HEK293 (cell line): ENCODE measurements at regions not wholly inside any gene's neighbourhood (a gene's known extent, or its start where the extent isn't known, plus 50 kb on each side); places are given as distances from the start of the nearest gene placed in this dataset.

Experiments
- CTCF ChIP-seq: fragments of 450-650 bp; formaldehyde crosslinking; IDR thresholded peaks from 2 replicates; pipeline ENCODE4 v1.5.1; 2016; ENCODE audit warnings: missing biosample characterization, missing genetic modification characterization
- ELK4 ChIP-seq: IDR thresholded peaks from 2 replicates; pipeline ENCODE4 v1.6.1; 2011; ENCODE audit warnings: mild to moderate bottlenecking, low read depth, low read length, borderline replicate concordance
- KLF1 ChIP-seq: fragments of 450-650 bp; formaldehyde crosslinking; IDR thresholded peaks from 2 replicates; pipeline ENCODE4 v1.5.1; 2016; ENCODE audit warnings: missing biosample characterization, missing genetic modification characterization
- KLF16 ChIP-seq: fragments of 450-650 bp; formaldehyde crosslinking; IDR thresholded peaks from 2 replicates; pipeline ENCODE4 v1.5.1; 2017; ENCODE audit warnings: missing biosample characterization, missing genetic modification characterization
- MEIS1 ChIP-seq: sonication (generic); formaldehyde crosslinking; IDR thresholded peaks from 2 replicates; pipeline ENCODE4 v1.8.1; 2022; ENCODE audit warnings: missing genetic modification reagents, mild to moderate bottlenecking, borderline replicate concordance
- MYNN ChIP-seq: fragments of 450-650 bp; formaldehyde crosslinking; IDR thresholded peaks from 2 replicates; pipeline ENCODE4 v1.5.1; 2016; ENCODE audit warnings: missing biosample characterization, missing genetic modification characterization, borderline replicate concordance
- PATZ1 ChIP-seq: fragments of 450-650 bp; formaldehyde crosslinking; IDR thresholded peaks from 2 replicates; pipeline ENCODE4 v1.5.1; 2016; ENCODE audit warnings: missing biosample characterization, missing genetic modification characterization
- PRDM1 ChIP-seq: fragments of 450-650 bp; formaldehyde crosslinking; IDR thresholded peaks from 2 replicates; pipeline ENCODE4; 2016; ENCODE audit warnings: missing biosample characterization, missing genetic modification characterization
- REST ChIP-seq: fragments of 450-650 bp; formaldehyde crosslinking; IDR thresholded peaks from 2 replicates; pipeline ENCODE4 v1.5.1; 2016; ENCODE audit warnings: missing biosample characterization, missing genetic modification characterization
- SETDB1 ChIP-seq: IDR thresholded peaks from one replicate; pipeline ENCODE4 v1.6.1; 2017; ENCODE audit warnings: mild to moderate bottlenecking, low read length, moderate library complexity, mixed read lengths; ENCODE audit not compliant: insufficient read length
- ZBTB44 ChIP-seq: fragments of 450-650 bp; IDR thresholded peaks from 2 replicates; pipeline ENCODE4 v1.5.1; 2018; ENCODE audit warnings: missing biosample characterization, mild to moderate bottlenecking, missing genetic modification characterization
- ZBTB7A ChIP-seq: fragments of 450-650 bp; formaldehyde crosslinking; IDR thresholded peaks from 2 replicates; pipeline ENCODE4 v1.5.1; 2016; ENCODE audit warnings: low read depth, missing biosample characterization, missing genetic modification characterization
- ZBTB8A ChIP-seq: fragments of 450-650 bp; formaldehyde crosslinking; IDR thresholded peaks from 2 replicates; pipeline ENCODE4 v1.5.1; 2016; ENCODE audit warnings: missing biosample characterization, missing genetic modification characterization
- ZSCAN18 ChIP-seq: fragments of 450-650 bp; formaldehyde crosslinking; IDR thresholded peaks from 2 replicates; pipeline ENCODE4 v1.5.1; 2016; ENCODE audit warnings: missing biosample characterization, missing genetic modification characterization

- no peak for TF ChIP-seq CTCF (tag by site-specific recombination)
- no peak for TF ChIP-seq ZBTB7A
- TF ChIP-seq ZBTB8A (tag by site-specific recombination): no peak
- no peak for TF ChIP-seq KLF16
- no peak for TF ChIP-seq ZSCAN18 (tag by site-specific recombination)
- TF ChIP-seq SETDB1: peak; percentile 17
- TF ChIP-seq MEIS1 (CRISPR knock-in tag): no peak
- TF ChIP-seq KLF1: no peak
- TF ChIP-seq PRDM1 (tag by site-specific recombination): no peak
- no peak for TF ChIP-seq PATZ1 (tag by site-specific recombination)
- no peak for TF ChIP-seq ELK4
- no peak for TF ChIP-seq REST
- no peak for TF ChIP-seq MYNN (tag by site-specific recombination)
- no peak for TF ChIP-seq ZBTB44
Observed at GRCh38 chr6:56752009-56752408, 109.3 kb upstream of the DST start.
